Epidermal melanocyte (primary cell): ENCODE measurements at regions not wholly inside any gene's neighbourhood (a gene's known extent, or its start where the extent isn't known, plus 50 kb on each side); places are given as distances from the start of the nearest gene placed in this dataset.

ENCODE experiments used
- DNase-seq: peaks from one replicate; pipeline ENCODE4 v3.0.0; 2011; ENCODE audit warnings: low spot score; ENCODE audit not compliant: insufficient read length

DNA sequence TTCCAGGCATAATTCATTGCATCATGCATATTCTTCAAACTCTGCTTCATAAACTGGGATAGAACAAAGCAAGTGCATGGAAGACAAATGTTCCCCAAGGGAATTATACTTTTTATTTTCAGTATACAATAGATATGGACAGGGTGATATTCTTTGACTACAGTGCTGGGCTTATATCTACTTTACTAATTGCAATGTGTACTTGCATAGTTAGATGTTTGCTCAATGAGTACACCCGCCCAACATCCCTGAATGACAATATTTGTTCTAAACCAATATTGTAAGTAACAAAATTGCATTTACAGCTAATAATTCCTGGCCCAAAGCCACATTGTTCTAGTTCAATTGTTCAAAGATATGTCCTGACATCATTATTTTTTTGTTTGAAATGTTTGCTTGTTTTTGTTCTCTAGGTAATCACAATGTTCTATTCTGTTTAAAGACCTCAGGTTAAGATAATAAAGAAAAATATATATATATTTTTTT, 171.4 kb downstream of the PTN start:
- no peak for DNase-seq

DNA sequence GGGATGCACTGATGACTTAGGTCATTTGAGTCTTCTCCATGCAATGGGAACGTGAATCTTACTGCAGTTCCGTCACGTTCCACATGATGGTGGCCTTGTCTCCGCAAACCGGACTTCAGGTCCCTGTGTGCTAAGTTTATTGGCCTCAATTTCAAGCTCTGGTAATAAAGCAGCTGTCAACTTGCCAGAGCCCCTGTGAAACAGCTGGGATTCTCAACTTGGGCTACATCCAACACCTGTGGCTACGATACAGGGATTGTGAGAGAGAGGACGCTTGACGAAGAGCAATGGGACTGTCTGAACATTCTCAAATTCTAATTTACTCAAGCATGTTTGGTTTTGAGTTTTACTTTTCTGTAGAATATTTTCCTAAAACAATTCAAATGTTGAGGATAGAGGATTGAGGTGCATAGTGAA, 174.2 kb downstream of the PTN start:
- peak; percentile 34 for DNase-seq

DNA sequence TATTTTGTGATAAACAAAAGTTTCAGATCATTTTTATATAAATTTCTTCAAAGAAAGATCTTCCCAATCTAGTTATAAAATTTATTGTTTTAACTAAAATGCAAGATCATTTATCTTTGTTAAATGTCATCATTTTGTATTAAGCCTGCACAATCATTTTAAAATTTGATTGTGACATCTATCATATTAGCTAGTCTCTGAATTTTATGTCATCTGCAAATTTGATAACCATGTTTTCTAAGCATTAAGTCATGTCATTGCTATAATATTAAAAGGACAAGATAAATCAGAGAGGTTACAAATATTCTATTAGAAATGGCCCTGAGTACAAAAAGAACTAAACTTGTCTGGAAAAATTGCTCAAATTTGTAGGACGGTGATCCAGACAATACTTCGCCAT, 175.9 kb downstream of the PTN start:
- no peak for DNase-seq

DNA sequence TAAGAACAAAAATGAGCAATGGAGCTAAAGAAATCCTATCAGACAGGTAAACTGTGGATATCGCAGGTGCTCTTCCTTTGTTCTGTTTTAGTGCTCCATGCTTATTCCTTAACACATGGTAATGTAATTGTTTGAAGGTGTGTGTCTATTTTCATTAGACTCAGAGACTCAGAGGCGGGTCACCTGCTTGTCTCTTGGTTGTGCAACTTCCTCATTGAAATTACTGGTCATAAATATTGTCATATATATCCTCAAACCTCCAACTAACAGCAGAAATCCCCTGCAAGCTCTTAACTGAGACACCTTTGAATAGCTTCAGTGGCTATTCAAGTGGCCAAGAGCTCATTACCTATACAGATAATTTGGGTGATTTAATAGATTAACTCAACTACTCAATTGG, 177.2 kb downstream of the PTN start:
- no peak for DNase-seq

DNA sequence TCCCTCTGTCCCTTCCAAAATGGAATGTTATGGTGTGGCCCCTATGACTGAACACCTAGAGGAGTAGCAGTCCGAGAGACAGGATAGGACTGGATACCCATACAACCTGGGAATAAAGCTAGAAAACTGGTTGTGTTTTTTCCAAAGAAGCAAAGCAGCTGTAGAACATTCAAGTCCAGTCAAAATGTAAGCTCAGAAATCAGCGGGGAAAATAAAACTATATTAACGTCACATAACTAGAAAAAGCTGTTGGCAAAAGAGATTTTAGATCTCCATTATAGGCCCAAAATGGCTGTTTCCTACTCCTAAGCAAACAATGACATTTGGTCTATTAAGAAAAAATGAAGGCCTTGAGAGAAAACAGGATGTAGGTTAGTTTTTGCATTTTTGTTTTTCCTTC, 177.7 kb downstream of the PTN start:
- DNase-seq, result no peak

DNA sequence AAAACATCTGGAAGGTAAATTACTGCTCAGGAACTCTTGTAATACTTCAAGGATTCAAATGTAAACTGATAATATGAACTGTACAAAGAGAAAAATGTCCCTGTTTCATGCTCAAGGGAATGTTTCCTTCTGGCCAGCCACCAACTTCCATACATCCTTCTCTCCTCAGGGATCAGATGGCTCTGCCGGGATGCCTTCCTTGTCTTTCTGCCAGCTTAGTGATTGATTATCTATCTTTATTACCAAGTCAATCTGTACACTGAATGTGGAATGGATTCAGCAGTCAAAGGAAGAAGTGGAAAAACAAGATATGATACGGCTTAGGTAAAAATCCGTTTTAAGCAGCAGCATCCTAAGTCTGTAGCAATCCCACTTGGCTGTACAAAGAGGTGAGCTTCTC, 178.3 kb downstream of the PTN start:
- DNase-seq, result no peak

DNA sequence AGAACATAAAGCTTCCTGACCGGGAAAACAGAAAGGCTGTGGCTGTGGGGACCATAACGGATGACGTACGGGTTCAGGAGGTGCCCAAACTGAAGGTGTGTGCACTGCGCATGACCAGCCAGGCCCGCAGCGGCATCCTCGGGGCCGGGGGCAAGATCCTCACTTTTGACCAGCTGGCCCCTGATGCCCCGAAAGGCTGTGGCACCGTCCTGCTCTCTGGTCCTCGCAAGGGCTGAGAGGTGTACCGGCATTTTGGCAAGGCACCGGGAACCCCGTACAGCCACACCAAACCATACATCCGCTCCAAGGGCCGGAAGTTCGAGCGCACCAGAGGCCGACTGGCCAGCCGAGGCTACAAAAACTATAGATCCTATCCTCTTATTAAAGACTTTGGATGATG, 179.3 kb downstream of the PTN start:
- no peak for DNase-seq

DNA sequence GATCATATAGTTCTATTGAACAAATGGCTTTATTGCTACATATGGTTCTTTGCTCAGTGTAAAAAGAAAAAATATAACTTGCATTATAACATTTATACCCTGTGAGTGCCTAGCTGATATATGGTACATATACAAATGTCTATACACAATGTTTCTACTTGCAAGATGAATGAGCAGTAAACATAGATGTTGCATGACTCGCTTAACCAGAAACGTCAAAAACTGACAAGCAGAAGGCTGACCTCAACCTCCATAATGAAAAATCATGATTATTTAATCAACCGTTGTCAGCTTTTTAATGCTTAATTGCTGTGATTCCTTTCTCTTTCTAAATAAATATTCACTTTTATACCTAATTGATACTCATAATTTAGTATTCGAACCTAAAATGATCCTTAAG, 183.3 kb downstream of the PTN start:
- no peak for DNase-seq

DNA sequence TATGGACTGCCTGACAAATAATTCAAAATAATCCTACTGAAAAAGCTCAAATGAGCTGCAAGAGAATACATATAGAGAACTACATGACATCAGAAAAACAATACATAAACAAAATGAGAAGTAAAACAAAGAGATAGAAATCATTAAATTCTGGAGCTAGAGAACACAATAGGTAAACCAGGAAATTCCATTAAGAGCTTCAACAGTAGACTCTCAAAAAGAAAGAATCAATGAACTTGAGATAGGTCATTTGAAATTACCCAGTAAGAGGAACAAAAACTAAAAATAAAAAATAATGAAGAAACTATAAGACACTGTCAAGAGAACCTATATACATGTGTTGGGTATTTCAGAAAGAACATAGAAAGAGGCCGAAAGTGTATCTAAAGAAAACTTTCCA, 186.3 kb downstream of the PTN start:
- no peak for DNase-seq

DNA sequence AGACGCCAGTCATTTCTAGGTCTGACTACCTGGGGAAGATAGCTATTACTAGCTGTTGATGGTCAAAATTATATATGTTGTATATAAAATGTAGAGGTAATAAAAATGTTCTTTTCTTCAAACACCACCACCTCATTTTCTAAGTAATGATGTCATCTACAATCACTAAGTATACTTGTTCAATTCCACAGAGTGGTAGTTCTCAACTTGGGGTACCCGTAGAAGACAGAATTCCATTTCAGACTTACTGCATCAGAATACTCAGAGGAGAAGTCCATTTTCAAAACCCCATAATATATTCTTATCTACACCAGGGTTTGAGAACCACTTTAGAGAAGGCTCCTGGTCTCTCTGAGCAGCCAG, 191.9 kb downstream of the PTN start:
- no peak for DNase-seq

DNA sequence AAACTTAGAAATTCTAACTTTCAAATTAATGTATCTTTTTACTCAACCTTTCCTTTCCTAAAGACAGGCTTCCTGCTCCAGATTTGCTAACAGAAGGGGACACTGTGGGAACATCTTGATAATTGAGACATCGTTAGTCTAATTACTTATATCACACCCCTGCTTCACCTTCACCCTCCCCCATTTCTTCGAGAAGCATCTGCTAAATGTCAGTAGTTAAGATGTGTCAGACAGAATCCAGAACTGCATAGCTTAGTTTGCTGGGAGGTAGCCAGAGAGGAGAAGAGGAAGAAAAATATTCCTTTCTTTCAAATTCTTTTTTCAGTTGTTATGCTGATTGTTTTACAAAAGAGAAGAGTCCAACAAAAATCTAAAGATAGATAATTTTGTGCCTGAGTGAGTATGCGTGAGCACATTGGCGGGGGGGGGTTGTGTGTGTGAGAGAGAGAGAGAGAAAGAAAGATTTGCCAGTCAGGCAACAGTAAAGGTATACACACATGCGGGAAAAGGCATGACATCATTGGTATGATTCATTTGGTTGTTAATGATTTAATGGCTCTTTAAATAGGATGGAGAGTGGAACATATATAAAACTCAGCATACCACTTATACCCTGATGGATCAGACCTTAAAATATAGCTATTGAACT, 192.4 kb downstream of the PTN start:
- no peak for DNase-seq

DNA sequence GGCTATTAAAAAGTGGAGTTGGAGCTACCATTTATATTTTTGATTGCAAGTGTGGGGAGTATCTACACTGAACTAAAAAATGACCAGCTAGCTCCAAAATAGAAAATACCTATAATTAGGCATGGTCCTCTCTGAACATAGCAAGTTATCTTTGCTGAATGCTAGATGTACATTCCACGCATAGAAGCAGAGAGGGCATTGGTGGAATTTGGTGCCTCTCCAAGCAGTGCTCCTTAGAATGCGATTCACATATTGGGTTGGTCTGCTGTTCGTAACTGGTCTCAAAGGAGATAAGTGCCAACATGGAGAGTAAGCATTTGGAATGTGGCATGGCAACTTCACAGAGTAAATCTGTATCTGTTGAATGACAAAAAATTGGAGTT, 196.2 kb downstream of the PTN start:
- no peak for DNase-seq

DNA sequence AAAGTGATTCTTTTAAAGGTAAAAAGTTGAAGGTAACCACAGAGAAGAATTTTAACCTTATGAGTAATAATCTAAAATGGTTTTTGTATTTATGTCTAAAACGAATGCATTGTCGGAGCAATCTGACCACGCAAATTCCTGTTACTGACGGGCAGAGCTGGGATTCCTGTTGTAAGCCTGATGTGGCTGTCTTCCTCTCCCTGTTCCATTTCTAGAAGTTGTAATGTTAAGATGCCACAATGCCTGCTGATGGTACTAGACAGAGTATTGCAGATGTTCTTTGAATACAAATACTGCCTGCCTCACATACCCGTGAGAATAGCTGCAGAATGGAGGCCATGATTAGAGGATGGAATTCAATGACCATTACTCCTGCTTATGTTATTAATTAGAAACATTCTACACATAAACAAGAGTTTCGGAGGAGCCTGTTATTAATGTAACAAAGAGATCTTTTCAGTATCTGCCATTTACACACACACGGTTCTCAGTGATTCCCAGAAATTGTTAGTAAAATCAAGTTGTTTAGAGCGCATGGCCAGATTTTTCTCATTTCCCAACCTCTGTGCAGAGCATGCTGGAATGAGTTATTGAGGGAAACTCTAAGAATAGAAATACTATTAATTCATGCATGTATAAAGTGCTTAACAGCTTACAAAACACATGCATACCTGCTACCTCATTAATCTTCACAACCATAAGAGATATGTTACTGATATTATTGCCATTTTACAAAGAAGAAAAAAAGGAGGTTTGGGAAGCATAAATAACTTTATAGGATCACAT, 196.8 kb downstream of the PTN start:
- DNase-seq, result no peak

DNA sequence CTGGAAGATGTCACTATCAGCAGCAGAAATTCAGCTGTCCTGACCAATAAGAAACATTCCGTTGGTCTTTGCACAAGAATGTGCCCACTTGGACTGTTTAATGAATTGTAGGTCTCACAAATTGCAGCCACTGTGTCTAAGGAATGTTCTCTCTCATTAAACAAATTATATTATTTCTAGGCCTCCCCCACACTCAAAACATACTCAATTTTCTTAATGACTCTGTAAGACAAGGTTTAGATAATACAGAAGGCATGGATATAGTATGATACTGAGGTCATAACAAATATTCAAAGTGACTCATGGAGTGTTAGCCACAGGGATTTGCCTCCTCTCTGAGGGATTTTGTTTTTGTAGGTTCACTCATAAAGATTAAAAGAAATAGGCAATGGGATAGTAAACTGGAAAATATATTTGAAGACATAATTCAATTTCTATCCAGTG, 197.5 kb downstream of the PTN start:
- no peak for DNase-seq

DNA sequence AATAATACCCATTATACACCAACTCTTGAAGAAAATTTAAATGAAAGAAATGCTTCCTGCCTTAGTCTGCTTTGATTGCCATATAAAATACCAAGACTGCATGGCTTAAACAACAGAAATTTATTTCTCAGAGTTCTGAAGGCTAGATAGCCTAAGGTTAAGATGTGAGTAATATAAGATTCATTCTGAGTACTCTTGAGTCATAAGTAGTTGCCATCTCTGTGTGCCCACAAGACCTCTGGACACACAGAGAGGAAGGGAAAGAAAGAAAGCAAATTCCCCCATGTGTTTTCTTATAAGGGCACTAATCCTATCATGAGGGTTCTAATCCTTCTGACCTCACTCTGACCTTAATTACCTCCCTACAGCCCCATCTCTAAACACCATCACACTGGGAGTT, 201.2 kb downstream of the PTN start:
- no peak for DNase-seq

DNA sequence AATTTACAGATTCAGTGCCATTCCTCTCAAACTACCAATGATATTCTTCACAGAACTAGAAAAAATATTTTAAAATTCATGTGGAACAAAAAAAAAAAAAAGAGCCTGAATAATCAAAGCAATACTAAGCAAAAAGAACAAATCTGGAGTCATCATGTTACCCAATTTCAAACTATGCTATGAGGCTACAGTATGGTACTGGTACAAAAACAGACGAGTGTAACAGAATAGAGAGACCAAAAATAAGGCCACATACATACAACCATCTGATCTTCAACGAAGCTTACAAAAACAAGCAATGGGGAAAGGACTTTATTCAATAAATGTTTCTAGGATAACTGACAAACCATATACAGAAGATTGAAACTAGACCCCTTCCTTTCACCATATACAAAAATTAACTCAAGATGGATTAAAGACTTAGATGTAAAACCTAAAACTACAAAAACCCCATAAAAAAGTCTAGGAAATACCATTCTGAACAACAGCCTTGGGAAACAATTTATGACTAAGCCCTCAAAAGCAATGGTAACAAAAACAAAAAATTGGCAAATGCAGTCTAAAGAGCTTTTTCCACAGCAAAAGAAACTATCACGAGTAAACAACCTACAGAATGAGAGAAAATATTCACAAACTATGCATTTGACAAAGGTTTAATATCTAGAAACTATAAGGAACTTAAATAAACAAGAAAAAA, 207.7 kb downstream of the PTN start:
- no peak for DNase-seq

DNA sequence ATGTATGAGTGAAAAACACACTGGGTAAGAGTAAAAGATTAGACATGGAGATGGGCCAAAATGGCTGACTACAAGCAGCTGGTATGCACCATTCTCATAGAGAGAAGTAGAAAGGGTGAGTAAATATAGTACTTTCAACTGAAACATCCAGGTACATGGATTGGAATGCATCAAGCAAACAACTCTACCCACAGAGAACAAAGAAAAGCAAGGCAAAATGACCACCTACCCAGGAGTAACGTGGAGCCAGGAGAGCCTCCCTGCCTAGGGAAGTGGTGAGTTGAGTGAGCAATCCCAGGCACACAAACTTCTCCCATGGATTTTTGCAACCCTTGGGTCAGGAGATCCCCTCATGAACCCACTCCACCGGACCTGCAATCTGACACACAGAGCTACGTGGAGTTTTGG, 212.8 kb downstream of the PTN start:
- DNase-seq, result no peak

DNA sequence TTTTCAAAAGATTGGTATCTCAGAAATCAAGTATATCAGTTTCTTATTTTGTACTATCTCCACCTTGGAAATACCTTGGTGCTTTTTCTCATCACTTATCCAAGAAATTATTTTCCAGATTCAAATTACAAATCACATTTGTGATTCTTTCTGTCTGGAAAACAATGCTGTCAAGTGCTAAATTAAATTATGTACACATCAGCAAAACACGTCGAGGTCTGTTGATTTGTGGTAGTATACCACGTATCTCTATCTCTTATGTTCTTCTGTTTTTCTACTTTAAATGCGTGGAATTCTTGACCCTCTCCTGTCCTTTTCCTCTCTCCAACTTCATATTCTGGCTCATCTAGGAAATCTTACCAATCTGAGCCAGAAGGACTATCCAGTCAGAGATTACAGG, 214.5 kb downstream of the PTN start:
- no peak for DNase-seq

DNA sequence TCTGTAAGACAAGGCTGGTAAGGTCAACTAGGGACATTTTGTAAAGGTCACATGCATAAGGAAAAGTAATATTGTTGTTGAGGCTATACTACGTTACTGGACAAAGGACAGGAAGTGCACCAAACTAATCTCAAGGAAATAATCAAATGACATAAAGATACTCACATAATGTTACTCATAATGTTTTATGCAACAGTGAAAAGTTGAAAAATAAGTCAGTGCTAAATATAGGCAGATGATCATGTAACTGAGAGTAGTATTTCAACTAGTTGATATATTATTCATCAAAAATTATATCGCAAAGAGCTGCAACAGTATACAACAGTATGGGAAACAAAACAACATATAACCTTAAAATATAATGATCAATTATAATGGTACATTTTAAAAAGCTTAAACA, 215.7 kb downstream of the PTN start:
- no peak for DNase-seq

DNA sequence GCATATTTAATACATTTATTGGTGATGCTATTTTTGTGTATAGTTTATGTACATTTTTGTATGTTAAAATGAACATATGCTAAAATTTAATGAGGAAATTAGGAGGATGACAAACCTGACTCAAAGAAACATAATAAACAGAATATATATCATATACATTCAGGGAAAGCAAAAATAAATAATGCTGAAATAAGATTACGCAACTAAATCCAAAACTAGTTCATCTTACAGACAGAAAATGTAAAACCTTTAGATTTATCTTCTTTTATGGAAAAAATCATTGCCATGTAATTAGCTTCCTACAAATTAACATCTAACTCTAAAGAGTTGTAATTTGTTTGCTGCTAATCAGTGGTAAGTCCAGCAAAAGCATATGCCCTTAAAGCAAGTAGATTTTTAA, 216.5 kb downstream of the PTN start:
- DNase-seq, result no peak

DNA sequence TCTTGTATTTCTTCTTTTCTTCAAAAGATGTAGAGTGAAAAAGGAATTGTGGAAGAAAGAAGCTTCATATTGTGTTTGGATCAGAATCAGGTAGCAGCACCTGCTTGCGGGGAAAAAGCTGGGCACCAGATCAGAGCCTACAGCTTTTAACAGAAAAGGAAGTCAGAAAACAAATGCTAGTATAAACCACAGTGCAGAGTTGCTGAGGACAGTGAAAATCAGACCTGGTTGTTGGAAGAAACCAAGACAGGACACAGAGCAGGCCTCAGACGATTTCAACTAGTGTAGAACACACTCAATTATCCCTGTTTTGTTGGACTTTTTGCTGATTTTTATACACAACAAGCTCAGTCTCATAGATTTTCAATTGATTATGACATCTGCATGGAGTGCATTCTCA, 221.4 kb downstream of the PTN start:
- DNase-seq, result no peak

DNA sequence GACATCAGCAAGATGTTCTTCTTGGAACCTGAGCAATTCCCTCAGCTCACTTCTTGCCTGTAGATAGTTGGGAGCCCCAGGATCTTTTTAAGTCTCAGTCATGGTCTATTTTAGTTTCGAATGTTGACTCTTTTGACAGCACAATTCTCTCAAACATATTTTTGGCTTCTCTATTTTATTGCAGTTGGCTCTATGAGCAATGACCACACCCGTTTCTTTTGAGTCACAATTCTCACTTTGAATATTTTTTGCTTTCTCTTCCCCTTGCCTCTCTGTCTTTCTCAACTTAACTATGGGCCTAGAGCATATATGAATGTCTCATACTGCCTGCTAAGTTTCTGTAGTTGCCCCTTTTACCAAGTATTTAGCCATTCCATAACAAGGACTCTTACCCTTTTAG, 222.8 kb downstream of the PTN start:
- DNase-seq, result no peak

DNA sequence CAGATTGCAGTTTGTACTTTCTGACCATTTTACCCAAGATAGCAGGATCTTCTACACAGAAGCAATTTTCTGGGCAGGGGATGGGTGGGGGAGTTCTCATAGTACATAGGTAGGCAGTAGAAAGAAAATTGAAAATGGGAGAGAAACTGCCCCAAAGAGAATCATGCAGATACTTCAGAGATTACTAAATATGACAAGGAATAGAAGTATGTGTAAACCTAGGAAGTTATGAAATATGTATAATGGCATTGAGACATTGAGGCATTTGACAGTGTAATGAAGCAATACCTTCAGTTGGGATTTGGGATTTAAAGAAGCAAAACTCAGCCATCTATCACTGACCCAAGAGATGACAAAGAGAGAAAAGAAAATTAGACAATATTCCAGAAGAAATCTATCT, 233.0 kb downstream of the PTN start:
- no peak for DNase-seq
